ENCODE measurements at regions not wholly inside any gene's neighbourhood (a gene's known extent, or its start where the extent isn't known, plus 50 kb on each side); places are given as distances from the start of the nearest gene placed in this dataset.

GRCh38 chr5:28430565-28431178 lies 1392.3 kb upstream of the CDH9 start (continued):
- TF ChIP-seq CHD7 (IDR thresholded peaks at IDR 0.05; ENCODE audit: insufficient replicate concordance, low read length) (no peak), CREB1 (IDR thresholded peaks at IDR 0.05) (no peak), CHD2 (IDR thresholded peaks at IDR 0.05; ENCODE audit: low read length) (no peak), RXRA (IDR thresholded peaks at IDR 0.05; ENCODE audit: insufficient read depth, low read depth, low read length) (no peak), NANOG (IDR thresholded peaks at IDR 0.05; ENCODE audit: insufficient read depth, low read depth, low read length, poor library complexity, severe bottlenecking) (no peak), SP1 (IDR thresholded peaks at IDR 0.05; ENCODE audit: low read depth, low read length) (no peak), JUN (IDR thresholded peaks at IDR 0.05; ENCODE audit: low read depth, low read length) (no peak), E2F6 (IDR thresholded peaks at IDR 0.05) (no peak), ZNF274 (IDR thresholded peaks at IDR 0.05; ENCODE audit: borderline replicate concordance, extremely low read depth, low read length) (no peak), HDAC2 (IDR thresholded peaks at IDR 0.05; ENCODE audit: borderline replicate concordance in 1 of 2, low read depth in 2 of 2, low read length in 2 of 2) (no peak), SRF (IDR thresholded peaks at IDR 0.05; ENCODE audit: low read depth, low read length) (no peak)

Measured in H1 (cell line).